Skeletal muscle satellite cell (primary cell): ENCODE measurements at regions not wholly inside any gene's neighbourhood (a gene's known extent, or its start where the extent isn't known, plus 50 kb on each side); places are given as distances from the start of the nearest gene placed in this dataset.
"Not testable (repeated sequence)": the region's sequence is repeated elsewhere in the genome, so short reads cannot be mapped to it uniquely, and the experiment has no call there.

Source experiments
- H3K27me3 ChIP-seq: 2 replicates; pipeline ENCODE4 v1.7.0; 2013; ENCODE audit warnings: low read length; ENCODE audit not compliant: control insufficient read depth, insufficient read depth
- H3K36me3 ChIP-seq: 2 replicates; pipeline ENCODE4 v1.7.0; 2013; ENCODE audit warnings: mild to moderate bottlenecking, control low read depth, low read length; ENCODE audit not compliant: insufficient read depth
- H3K4me1 ChIP-seq: 2 replicates; pipeline ENCODE4 v1.7.0; 2013; ENCODE audit warnings: low read length; ENCODE audit not compliant: control insufficient read depth, insufficient read depth
- H3K4me2 ChIP-seq: 2 replicates; pipeline ENCODE4 v1.7.0; 2013; ENCODE audit warnings: mild to moderate bottlenecking, low read length
- H3K4me3 ChIP-seq: 2 replicates; pipeline ENCODE4 v1.7.0; 2013; ENCODE audit warnings: low read length
- H3K9ac ChIP-seq: 2 replicates; pipeline ENCODE4 v1.7.0; 2013; ENCODE audit warnings: mild to moderate bottlenecking, low read depth, low read length, moderate library complexity
- H3K9me3 ChIP-seq: replicated peaks from 2 replicates; pipeline ENCODE4 v1.7.0; 2013; ENCODE audit warnings: mild to moderate bottlenecking, control low read depth, low read length

DNA sequence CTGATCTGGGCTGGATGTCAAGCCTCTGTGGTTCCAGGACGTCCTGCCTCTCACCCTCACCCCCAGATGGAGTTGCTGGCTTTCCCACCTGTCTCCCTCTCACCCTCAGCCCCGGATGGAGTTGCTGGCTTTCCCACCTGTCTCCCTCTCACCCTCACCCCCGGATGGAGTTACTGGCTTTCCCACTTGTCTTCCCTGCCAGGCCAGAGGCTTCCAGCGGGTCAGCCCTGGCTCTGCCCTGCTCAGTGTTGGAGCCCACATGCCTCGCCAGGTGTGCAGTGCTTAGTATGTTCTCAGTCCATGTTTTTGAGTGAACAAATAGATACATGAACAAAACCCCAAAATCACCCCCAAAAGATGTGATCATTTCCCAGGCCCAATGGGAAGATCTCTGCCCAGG, 127.6 kb downstream of the LRRC37A3 start:
- not testable (repeated sequence) for H3K36me3 ChIP-seq, H3K4me2 ChIP-seq, H3K27me3 ChIP-seq, H3K9ac ChIP-seq, H3K4me3 ChIP-seq, H3K9me3 ChIP-seq
- peaks cover 22% of the 10 kb centered on the region for H3K4me1 ChIP-seq

DNA sequence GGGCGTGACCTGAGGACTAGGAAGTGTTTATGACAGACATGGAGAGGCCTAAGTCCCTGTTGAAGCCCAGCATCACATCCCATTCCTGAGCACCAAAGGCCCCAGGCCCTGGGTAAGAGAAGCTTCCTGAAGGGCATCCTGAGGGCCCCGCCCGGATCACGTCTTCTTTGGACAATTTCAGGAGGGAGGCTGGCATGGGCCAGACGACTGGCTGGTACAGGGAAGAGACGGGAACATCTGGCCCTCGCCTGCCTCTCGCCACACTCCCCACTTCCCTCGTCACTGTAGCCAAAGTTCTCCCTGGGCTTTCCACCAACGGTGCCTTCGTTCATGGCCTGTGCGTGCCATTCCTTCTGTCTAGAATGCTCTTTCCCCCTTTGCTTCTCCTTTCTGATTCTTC, 128.1 kb downstream of the LRRC37A3 start:
- H3K27me3 ChIP-seq, H3K9me3 ChIP-seq, H3K4me3 ChIP-seq, H3K9ac ChIP-seq, H3K4me2 ChIP-seq: not testable (repeated sequence)
- peaks cover 27% of the 10 kb centered on the region for H3K4me1 ChIP-seq
- peaks cover 10% of the 10 kb centered on the region for H3K36me3 ChIP-seq

DNA sequence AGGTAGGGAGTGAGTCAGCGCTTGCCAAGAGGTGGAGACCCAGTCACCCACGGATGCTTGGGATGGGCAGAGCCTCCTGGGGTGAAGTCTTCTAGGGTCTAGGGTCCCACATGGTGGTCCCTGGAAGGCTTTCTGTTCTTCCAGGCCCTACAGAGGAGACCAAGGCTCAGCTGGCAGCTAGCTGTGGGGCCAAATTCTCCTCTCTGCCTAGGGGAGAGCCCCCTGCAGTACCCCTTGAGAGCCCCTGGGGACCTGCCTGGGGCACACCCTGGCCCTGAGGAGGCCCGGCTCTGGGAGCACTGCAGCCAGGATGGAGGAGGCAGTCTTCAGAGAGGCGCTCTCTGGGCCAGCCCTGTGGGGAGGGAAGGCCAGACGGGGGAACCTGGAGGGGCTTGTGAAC, 128.6 kb upstream of the SMURF2 start:
- Histone ChIP-seq H3K36me3 (peaks cover 15% of the 10 kb centered on the region), H3K4me1 (peaks cover 30% of the 10 kb centered on the region)
- H3K9me3 ChIP-seq, H3K27me3 ChIP-seq, H3K9ac ChIP-seq, H3K4me3 ChIP-seq, H3K4me2 ChIP-seq: not testable (repeated sequence)

DNA sequence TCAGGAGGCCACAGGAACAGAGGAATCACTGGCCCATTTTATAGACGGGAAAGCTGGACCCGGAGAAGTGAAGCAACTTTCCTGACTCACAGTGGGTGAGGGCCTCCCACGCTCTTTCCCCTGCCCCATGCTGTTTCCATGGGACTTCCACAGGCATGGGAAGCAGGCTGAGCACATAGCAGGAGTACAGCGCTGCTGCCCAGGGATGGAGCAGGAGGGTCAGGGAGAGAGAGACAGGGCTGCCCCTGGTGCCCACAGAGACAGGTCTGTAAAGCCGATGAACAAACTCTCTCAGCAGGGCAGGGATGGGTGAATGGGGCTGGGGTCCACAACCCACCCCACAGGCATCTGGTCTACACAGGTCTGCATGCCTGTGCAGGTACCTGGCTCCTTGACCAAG, 128.1 kb upstream of the SMURF2 start:
- peaks cover 15% of the 10 kb centered on the region for H3K36me3 ChIP-seq

DNA sequence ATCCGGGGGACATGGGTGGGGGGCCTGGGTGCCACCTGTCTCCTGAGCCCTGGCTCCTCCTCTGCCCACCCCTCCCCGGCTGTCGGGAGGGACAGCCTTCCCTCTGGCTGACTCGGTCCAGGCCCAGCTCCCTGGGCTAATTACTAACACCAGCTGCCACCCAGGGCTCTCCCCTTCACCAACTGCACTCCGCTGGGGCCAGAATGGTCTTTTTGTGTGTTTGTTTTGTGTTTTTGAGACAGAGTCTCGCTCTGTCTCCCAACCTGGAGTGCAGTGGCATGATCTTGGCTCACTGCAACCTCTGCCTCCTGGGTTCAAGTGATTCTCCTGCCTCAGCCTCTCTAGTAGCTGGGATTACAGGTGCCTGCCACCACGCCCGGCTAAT, 126.9 kb upstream of the SMURF2 start:
- H3K4me3 ChIP-seq, H3K9ac ChIP-seq, H3K9me3 ChIP-seq, H3K27me3 ChIP-seq, H3K4me2 ChIP-seq: not testable (repeated sequence)
- Histone ChIP-seq H3K4me1 (peaks cover 24% of the 10 kb centered on the region), H3K36me3 (peaks cover 16% of the 10 kb centered on the region)

More for the DNA sequence above, 128.1 kb upstream of the SMURF2 start:
- H3K9ac ChIP-seq, H3K4me3 ChIP-seq, H3K27me3 ChIP-seq, H3K4me2 ChIP-seq, H3K9me3 ChIP-seq: not testable (repeated sequence)
- peaks cover 30% of the 10 kb centered on the region for H3K4me1 ChIP-seq

DNA sequence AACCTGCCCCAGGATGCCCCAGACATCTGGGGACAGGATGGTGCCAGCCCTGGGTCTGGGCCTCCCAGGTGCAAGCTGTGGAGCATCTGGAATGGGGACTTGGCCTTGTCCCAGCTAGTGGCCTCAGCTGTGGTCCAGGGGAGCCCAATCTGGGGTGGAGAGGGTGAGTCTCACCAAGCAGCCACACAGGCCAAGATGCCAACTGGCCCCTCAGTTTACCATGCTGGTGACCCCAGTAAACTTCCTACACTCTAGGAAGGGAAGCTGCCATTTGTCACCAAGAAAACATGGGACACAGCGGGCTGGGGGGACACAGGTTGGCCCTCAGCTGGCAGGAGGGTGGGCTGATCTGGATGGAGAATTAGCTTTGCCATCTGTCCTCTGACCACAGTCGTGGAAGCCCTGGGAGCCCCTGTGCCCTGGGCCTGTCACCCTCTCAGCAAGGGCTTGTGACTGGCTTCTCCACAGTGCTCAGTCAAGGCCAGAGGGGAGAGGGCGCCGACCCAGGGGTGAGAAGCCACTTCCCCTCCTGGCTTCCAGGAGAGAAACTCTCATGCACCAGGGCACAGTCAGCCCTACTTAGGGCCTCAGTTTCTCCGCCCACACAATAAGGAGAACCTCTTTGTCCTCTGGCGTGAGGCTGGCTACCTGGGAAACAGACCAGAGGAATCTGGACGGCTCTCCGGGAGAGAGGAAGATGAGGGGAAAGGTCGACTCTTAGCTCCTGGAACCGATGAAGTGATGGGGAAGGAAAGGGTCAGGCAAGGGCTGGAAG, 126.4 kb upstream of the SMURF2 start:
- Histone ChIP-seq H3K4me3 (no peak overlapping the region), H3K4me1 (peaks cover 19% of the 10 kb centered on the region), H3K27me3 (no peaks in the 10 kb centered on the region), H3K36me3 (peaks cover 21% of the 10 kb centered on the region), H3K9me3 (no peaks in the 10 kb centered on the region), H3K9ac (no peak overlapping the region), H3K4me2 (no peak overlapping the region)

DNA sequence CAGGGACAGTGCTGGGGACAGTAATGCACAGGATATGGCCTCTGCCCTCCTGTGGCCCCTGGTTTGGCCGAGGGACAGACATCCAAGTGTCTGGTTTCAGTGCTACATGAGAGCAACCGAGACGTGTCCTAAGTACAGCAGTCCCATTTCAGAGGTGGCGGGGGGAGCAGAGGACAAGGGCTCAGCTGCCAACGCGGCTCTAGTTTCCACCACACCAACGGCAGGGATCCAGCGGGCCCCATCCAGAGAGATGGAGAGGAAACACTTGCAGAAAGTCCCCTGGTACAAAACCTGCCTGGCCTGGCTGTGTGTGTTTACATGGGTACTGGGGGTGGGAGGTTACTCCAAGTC, 125.8 kb upstream of the SMURF2 start:
- Histone ChIP-seq H3K4me3 (no peak overlapping the region), H3K4me2 (no peak overlapping the region), H3K9me3 (no peaks in the 10 kb centered on the region), H3K9ac (no peak overlapping the region), H3K4me1 (peaks cover 15% of the 10 kb centered on the region), H3K27me3 (no peaks in the 10 kb centered on the region), H3K36me3 (peaks cover 23% of the 10 kb centered on the region)

DNA sequence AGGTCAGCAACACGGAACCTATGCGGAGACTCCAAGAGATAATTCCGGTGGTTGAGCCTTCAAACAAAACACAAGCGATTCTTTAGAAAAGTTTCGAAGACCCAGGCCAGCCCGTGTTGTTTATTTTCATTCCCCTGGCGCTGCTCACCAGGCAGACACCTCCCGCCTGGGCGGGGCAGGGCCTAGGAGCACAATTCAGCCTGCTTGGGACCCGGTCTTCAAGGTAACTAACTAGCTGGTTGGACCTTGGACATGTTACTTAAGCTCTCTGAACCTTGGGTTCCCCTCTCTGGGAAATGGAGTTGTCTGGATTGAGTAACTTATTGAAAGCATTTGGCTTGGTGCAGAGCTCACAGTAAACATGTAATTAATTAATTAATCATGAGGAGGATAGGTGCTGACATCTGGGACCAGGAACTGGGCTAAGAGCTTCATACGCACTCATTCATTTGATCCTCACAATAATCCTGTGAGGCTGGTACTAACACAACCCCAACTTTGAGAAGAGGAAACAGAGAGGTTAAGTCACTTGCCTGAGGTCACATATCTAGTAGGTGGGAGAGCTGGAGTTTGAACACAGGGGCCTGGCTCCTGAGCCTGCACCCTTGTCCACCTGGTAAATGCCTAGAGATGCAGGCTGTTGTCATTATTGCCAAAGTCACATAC, 125.3 kb upstream of the SMURF2 start:
- Histone ChIP-seq H3K27me3 (no peaks in the 10 kb centered on the region), H3K4me3 (no peak overlapping the region), H3K4me1 (peaks cover 10% of the 10 kb centered on the region), H3K4me2 (no peak overlapping the region), H3K9me3 (no peaks in the 10 kb centered on the region), H3K36me3 (peaks cover 23% of the 10 kb centered on the region), H3K9ac (no peak overlapping the region)

DNA sequence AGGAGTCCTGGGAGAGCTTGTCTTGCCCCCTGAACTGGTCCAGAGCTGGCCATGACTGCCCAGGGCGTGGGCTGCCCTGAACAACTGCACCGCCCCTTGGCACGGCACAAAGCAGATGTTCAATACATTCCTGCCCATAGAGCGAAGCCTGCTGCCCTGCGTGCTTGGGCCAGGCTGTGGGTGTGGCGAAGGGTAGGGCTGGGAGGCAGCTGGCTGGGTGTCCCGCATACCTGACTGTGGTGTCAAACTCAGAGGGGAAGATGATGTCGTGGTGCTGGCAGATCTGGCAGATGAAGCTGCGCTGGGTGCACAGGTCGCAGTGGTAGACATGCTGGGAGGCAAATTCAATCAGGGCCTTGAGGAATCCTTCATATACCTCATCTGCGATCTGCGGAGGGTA, 124.2 kb upstream of the SMURF2 start:
- Histone ChIP-seq H3K36me3 (peaks cover 23% of the 10 kb centered on the region), H3K4me3 (no peak overlapping the region), H3K9me3 (no peaks in the 10 kb centered on the region)

DNA sequence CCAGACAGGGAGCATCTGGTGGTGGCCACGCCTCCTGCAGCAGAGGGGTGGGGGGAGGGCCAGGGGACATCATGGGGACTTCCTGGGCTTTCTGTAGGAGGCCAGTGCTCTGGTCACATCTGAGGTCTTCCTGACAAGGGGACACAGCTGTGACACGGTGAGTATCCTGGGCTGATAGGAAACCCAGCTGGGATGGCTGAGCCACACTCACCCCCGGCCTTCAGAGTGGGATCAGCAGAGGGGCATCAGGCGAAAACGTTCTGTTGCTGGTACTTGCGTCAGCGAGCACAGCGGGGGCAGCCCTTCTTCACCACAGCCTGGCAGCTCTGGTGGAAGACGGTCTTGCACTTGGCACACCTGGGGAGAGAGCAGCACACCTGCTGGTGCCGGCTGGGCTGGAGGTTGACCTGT, 122.9 kb upstream of the SMURF2 start:
- Histone ChIP-seq H3K36me3 (peaks cover 23% of the 10 kb centered on the region), H3K4me2 (no peak overlapping the region), H3K4me3 (no peak overlapping the region), H3K4me1 (peaks cover 7% of the 10 kb centered on the region), H3K27me3 (no peaks in the 10 kb centered on the region), H3K9ac (no peak overlapping the region), H3K9me3 (no peaks in the 10 kb centered on the region)

More for the DNA sequence above, 124.2 kb upstream of the SMURF2 start:
- Histone ChIP-seq H3K9ac (no peak overlapping the region), H3K27me3 (no peaks in the 10 kb centered on the region), H3K4me1 (peaks cover 7% of the 10 kb centered on the region), H3K4me2 (no peak overlapping the region)

DNA sequence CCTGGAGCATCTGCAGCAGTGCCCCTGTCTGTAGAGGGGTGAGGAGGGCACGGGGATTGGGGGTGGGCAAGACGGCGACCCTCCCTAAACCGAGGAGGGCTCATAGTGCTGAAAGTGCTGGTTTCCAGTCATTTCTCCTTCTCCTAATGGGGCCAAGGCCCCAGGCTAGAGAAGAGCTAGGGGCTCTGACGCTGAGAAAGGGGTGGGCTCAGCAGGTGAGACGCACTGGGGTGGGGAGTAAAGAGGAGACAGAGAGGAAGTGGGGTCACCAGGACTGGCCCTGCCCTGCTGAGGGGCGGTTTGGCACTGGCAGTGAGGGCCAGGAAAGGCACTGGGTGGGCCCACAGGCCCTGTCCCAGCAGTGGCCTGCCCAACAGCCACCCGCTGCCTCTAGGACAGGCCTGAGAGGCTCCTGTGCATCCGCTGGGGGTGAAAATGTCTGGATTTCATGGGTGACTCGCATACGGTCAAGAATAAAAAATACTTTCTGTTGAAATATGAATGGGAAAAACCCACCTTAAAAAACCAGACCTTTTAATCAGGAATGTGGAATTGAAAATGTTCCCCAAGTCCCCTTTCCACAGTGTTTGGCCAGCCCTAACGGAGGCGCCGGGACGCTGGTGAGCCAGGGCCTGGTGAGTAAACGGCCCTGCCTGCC, 122.4 kb upstream of the SMURF2 start:
- H3K27me3 ChIP-seq: no peaks in the 10 kb centered on the region
- H3K9ac ChIP-seq: no peak overlapping the region
- peaks cover 7% of the 10 kb centered on the region for H3K4me1 ChIP-seq
- no peaks in the 10 kb centered on the region for H3K9me3 ChIP-seq
- no peak overlapping the region for H3K4me3 ChIP-seq
- H3K36me3 ChIP-seq: peaks cover 23% of the 10 kb centered on the region
- H3K4me2 ChIP-seq: no peak overlapping the region
